Coronary artery (tissue), 2 donors: ENCODE measurements at regions not wholly inside any gene's neighbourhood (a gene's known extent, or its start where the extent isn't known, plus 50 kb on each side); places are given as distances from the start of the nearest gene placed in this dataset.

ENCODE experiments used
- DNase-seq: peaks from one replicate; pipeline ENCODE4 v3.0.0-alpha.2; 2017; ENCODE audit warnings: low spot score
- H3K27ac ChIP-seq, 2 donors: fragments of 200-600 bp; sonication (generic); one replicate each; pipeline ENCODE4 v1.5.1; 2016 to 2019
- H3K4me3 ChIP-seq: fragments of 200-600 bp; sonication (generic); 2 replicates; pipeline ENCODE4 v1.5.1; 2016; ENCODE audit warnings: mild to moderate bottlenecking, moderate library complexity
- CTCF ChIP-seq: fragments of 200-600 bp; sonication (generic); IDR thresholded peaks from one replicate; pipeline ENCODE4 v1.5.1; 2019; ENCODE audit warnings: antibody characterized with exemption

GRCh38 chr16:50955311-50955710 is 195.8 kb downstream of the SALL1 start:
- Histone ChIP-seq H3K4me3 (no peak overlapping the region), H3K27ac (no peak overlapping the region)
- TF ChIP-seq CTCF = no peak
- no peak for DNase-seq

- no peak overlapping the region for H3K27ac ChIP-seq
- no peak for DNase-seq
- TF ChIP-seq CTCF = no peak
Measured at GRCh38 chr16:50954469-50954868, 196.6 kb downstream of the SALL1 start.

GRCh38 chr16:50953290-50953689 is 197.8 kb downstream of the SALL1 start:
- Histone ChIP-seq H3K27ac (no peak overlapping the region), H3K4me3 (no peak overlapping the region)
- no peak for DNase-seq
- TF ChIP-seq CTCF = no peak

More at GRCh38 chr16:50954469-50954868, 196.6 kb downstream of the SALL1 start:
- H3K4me3 ChIP-seq = no peak overlapping the region

- H3K4me3 ChIP-seq = no peak overlapping the region
- DNase-seq = no peak
- no peak overlapping the region for H3K27ac ChIP-seq
- TF ChIP-seq CTCF = no peak
Measured at GRCh38 chr16:50950955-50951354, 200.1 kb downstream of the SALL1 start.

- no peak for DNase-seq
- no peak overlapping the region for H3K27ac ChIP-seq
- H3K4me3 ChIP-seq = no peak overlapping the region
- TF ChIP-seq CTCF = no peak
Measured at GRCh38 chr16:50948268-50948930, 202.7 kb downstream of the SALL1 start.

- no peak overlapping the region for H3K27ac ChIP-seq
- no peak overlapping the region for H3K4me3 ChIP-seq
- TF ChIP-seq CTCF = no peak
- no peak for DNase-seq
Measured at GRCh38 chr16:50947826-50948225, 203.2 kb downstream of the SALL1 start.

GRCh38 chr16:50946606-50947005 is 204.5 kb downstream of the SALL1 start:
- TF ChIP-seq CTCF = no peak
- H3K27ac ChIP-seq = no peak overlapping the region
- H3K4me3 ChIP-seq = no peak overlapping the region
- no peak for DNase-seq
